HG02623 (cell line): ENCODE measurements at regions not wholly inside any gene's neighbourhood (a gene's known extent, or its start where the extent isn't known, plus 50 kb on each side); places are given as distances from the start of the nearest gene placed in this dataset.

Source experiments
- ATAC-seq: cut with Tn5 transposase; IDR thresholded peaks from one replicate; pipeline ENCODE4 v1.9.1; 2021; ENCODE audit warnings: moderate library complexity; ENCODE audit not compliant: unreplicated experiment

DNA sequence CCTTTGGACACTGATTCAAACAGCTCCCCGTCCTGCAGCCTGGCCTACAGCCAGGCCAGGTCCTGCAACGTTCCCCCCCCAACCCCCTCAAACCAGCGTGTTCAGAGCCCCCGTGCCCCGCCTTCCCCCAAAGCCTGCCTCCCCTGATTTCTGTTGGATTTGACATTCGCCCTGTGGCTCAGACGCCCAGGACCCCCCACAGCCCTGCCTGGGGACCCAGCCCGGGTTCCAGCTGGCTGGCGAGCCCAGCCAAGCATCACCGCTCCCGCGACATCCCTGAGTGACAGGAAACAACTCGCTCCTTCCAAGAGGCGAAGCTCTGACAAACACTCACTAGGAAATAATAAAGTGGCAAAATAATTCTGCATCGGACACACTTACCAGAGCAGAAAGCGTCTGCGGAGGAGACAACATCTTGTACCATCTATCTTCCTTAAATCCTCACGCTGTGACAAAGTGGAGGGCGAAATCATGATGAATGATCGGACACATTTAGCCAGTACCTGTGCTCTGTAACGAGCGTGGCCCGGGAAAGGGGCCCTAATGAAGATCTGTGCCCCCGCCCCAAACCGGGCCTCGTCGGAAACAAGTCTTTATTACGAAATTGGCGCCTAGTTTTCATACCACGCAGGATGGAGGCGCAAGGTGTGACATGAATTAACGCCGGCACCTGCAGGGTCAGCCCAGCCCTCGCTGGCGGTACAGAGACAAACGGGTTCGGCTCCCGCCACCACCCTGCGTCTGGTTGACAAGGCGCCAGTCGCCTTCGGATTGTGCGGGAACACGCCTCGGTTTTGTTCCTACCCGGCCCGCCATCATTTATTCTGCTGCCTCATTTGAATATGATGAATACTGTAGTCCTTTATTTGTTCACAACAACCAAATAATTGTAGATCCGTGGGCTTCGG, 91.0 kb upstream of the MVB12B start:
- no peak for ATAC-seq

DNA sequence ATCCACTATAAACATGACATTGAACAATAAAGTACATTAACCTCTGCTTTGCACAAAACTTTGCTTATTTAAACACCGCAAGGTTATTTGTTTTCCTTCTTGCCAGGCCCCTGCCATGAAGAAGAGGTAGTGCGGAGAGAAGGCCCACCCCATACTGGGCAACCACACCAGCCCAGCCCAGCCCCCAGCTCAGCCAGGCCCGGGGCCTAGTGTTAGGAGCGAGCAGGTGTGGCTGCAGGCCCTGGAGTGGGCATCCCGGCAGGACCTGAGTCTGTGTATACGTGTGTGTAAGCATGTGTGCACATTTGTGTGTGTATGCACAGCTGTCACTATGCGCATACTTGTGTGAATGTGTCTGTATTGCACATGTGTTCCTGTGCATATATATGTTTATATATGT, 90.4 kb upstream of the MVB12B start:
- ATAC-seq: no peak

DNA sequence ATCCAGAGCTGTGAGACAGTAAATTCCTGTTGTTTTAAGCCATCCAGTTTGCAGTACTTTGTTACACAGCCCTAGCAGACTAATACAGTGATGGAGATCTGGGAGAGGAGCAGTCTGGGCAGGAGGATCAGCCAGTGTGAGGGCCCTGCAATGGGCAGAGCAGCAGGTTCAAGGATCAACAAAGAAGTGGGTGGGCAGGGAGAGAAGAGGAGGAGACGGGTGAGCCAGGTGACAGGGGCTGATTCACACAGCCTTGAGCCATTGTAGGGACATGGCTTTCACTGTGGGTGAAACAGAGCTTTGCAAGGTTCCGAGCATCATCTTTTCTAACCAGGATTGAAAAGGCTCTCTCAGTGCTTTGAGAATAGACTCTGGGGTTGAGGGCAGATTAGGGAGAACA, 88.2 kb upstream of the MVB12B start:
- no peak for ATAC-seq

DNA sequence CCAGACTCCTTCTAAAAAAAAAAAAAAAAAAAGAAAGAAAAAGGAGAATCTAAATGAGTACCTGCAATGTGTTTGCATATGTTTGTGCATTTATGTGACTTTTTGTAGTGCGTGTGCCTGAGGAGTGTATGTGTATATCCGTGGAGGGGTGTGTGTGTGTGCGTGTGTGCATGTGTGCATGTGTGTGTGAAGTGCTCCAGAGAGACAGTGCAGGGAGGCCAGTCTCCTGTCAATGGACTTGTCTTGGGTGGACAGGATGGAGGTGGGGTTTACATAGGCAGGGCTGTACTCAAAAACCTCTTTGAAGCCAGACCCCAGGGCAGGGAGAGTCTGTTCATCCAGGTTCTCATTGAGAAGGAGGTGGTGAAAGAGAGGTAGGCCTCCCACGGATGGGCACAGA, 87.1 kb upstream of the MVB12B start:
- ATAC-seq: no peak

DNA sequence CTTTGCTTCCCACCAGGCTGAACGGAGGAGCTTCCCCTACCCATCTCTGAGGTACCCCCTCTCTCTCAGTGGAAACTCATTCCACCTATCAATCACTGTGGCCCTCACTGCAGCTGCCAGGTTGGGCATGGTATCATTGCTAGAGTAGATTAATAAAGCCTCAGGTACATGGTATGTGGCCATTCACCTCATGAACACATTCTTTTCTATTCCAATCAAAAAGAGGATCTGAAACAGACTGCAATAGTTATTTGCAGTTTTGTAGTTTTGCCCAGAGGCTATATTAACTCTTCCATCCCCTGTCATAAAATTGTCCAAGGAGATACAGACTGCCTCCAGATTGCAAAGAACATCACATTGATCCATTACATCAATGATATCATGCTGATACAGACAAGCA, 85.8 kb upstream of the MVB12B start:
- ATAC-seq: no peak

DNA sequence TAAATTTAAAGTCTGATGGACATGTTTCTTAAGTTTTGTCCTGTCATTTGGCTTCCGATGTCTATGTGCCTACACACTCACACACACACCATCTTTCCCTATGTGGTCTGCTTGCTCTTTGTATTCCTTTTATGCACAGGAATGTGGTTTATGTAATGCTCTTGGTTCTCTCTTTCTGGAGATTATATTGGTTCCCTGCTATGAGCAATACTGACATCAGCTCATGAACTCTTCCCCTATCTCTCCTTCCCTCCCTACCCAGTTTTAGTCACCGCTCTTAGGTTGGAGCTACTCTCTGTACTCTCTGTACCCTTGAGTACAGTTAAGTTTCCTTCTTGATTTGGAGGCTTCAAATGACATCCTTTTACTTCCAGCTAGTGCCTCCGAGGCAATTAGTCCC, 77.9 kb upstream of the MVB12B start:
- no peak for ATAC-seq

DNA sequence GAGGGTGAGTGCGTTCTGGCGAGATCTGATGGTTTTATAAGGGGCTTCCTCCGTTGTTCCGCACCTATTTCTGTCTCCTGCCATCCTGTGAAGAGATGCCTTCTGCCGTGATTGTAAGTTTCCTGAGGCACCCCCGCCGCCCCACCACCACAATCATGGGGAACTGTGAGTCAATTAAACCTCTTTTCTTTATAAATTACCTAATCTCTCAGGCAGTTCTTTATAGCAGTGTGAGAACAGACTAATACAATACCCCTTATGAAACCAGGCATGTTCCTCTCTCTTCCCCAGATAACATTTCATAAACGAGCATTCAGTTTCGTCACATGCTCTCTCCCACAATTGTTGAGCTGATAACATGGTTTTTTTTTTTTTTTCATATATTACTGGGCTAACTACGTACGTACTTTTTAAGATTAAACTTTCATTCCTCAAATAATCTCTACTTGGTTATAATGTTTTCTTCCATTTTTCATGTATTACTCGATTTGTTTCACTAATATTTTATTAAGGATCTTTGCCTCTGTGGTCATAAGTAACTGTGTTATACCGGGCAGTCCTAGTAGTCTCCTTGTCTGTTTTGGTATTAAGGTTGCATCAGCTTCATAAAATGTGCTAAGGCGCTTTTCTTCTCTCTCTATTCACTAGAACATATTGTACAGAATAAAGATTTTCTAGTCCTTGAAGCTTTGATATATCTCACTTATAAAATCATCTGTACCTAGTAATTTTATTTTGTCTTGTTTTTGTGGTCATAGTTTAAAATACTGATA, 64.9 kb upstream of the MVB12B start:
- no peak for ATAC-seq

DNA sequence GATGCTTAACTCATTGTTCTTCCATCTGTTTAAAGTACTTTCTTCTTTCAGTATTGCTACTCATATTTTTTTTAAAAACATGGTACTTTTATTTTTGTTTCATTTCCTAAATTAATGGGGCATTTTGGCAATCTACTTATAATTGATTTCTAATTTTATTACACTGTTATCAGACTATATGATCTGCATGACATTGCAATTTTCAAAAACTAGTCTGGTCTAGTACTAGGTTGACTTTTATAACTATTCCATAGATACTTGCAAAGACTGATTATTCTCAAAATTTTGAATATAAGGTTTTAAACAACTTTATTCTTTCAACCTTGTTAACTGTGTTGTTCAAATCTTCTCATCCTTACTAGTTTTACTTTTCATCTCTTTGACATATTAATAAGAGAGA, 63.9 kb upstream of the MVB12B start:
- ATAC-seq: no peak

DNA sequence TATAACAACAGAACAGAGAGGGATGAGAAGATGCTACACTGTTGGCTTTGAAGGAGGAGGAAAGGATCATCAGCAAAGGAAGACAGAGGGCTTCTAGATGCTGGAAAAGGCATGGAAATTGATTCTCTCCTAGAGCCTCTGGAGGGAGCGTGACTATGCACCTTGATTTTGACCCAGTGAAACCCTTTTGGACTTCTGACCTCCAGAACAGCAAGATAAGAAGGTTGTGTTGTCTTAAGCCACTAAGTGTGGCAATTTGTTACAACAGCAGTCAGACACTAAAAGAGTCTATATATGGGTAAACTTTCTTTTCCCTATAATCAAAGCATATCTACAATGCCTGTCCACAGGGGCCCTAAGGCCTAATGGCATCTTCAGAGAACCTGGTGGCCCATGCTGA, 56.1 kb upstream of the MVB12B start:
- ATAC-seq: no peak

DNA sequence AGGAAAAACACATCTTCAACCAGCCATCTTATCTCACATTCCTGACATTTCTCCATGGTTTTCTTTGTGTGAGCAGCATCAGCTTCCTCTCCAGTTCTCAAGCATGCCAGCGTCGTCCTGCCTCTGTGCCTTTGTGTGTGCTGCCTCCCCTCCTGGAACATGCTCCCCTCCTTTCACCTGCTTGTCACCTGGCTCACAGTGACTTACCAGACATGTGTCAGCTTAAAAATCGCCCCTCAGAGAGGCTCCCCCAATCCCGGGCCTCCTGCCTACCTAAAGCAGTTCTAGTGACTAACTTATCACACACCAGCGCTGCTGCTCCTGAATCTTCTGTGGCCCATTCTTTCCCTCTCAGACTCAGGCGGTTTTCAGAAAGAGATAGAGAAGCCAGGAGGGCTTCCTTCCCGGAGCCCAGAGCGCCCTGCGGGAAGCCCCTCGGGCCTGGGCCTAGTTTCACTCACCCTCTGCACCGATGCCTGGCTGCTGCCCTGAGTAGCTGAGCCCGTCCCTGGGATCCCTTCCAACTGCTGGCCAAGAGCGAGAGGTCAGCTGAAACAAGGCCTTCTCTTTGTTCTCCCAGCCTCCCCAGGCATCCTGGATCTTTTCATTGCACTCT, 51.1 kb upstream of the MVB12B start:
- no peak for ATAC-seq

DNA sequence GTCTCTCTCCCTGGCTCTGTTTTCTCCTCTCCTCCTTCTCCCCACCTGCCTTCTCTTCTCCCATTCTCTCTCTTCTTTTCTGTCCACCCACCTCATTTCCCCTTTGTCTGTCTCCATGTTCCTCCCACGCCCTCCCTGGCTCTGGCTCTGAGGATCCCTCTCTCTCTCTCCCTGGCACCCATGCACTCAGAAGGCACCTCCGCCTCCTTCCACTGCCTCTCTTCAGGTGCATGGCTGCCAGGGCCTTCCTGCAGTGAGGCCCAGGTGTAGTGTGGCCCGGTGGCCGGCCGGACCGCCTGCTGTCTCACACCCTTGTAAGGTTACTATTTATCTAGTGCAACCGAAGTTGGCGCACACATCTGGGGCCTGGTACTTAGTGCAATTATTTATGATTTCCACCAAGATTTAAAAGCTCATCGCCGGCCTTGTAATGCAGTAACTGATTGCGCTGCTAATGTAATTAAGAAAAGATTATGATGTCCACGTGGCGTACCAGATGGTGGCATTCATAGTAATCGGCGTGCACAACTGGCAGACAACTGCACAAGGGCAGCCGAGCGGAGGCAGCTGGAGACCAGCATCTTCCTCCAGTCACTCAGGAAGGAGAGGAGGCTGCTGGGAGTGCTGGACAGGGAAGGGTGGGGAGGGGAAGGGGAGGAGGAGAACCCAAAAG, 50.4 kb upstream of the MVB12B start:
- ATAC-seq: no peak
